Fibroblast of pulmonary artery (primary cell): ENCODE measurements at regions not wholly inside any gene's neighbourhood (a gene's known extent, or its start where the extent isn't known, plus 50 kb on each side); places are given as distances from the start of the nearest gene placed in this dataset.
A peak's percentile ranks its signal among the peaks of the same experiment; 100 is the strongest.

Source experiments
- DNase-seq: peaks from one replicate; pipeline ENCODE4 v3.0.0-alpha.2; 2010; ENCODE audit warnings: low read depth
- H3K4me3 ChIP-seq: replicated peaks from 2 replicates; pipeline ENCODE4 v1.5.1; 2011; ENCODE audit warnings: low read depth, mild to moderate bottlenecking, control low read depth, low read length, moderate library complexity
- TF ChIP-seq, protein P1 (sequence below): IDR thresholded peaks from 2 replicates; pipeline ENCODE4 v1.5.1; 2011; ENCODE audit warnings: mild to moderate bottlenecking, control low read depth, low read length, inconsistent platforms; ENCODE audit errors: missing control alignments

DNA sequence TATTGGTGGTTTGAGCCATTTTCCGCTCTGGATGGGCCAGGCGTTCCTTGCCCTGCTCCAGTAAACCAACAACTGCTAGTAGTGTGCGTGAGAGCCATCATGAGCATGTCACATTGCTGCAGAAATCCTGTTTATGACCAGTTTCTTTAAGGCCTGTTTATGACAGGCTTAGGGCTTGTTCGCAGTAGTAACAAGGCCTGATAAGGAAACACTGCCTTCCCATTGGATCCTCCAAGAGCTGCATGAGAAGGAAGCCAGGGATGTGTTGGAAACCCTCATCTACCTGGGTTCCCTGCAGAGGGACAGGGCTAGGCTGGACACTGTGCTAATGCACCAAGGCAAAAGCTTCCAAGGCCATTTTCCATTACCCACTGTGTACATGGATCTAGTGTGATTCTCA, 153.9 kb downstream of the ZNF518B start:
- DNase-seq: no peak
- TF ChIP-seq, protein P1, sequence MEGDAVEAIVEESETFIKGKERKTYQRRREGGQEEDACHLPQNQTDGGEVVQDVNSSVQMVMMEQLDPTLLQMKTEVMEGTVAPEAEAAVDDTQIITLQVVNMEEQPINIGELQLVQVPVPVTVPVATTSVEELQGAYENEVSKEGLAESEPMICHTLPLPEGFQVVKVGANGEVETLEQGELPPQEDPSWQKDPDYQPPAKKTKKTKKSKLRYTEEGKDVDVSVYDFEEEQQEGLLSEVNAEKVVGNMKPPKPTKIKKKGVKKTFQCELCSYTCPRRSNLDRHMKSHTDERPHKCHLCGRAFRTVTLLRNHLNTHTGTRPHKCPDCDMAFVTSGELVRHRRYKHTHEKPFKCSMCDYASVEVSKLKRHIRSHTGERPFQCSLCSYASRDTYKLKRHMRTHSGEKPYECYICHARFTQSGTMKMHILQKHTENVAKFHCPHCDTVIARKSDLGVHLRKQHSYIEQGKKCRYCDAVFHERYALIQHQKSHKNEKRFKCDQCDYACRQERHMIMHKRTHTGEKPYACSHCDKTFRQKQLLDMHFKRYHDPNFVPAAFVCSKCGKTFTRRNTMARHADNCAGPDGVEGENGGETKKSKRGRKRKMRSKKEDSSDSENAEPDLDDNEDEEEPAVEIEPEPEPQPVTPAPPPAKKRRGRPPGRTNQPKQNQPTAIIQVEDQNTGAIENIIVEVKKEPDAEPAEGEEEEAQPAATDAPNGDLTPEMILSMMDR: no peak
- H3K4me3 ChIP-seq: no peak overlapping the region

GRCh38 chr4:10302096-10302495, 155.1 kb downstream of the ZNF518B start:
- no peak for DNase-seq
- TF ChIP-seq, protein P1: no peak
- H3K4me3 ChIP-seq: no peak overlapping the region

DNA sequence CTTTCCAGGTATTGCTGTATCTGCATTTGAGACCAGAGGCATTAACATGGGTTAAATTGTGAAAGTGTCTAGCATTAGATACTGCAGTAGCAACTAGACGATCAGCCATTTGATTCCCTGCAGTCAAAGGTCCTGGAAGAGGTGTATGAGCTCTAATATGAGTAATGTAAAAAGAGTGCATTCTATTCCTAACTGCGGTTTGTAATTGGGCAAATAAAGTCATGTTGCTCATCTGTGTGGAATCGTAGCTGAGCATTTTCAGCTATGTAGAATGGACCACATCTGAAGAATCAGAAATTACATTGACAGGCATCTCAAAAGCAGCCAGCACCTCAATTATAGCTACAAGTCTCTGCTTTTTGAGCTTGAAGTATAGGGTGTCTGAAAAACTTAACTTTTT, 157.6 kb downstream of the ZNF518B start:
- no peak for DNase-seq
- no peak overlapping the region for H3K4me3 ChIP-seq
- TF ChIP-seq, protein P1: no peak

DNA sequence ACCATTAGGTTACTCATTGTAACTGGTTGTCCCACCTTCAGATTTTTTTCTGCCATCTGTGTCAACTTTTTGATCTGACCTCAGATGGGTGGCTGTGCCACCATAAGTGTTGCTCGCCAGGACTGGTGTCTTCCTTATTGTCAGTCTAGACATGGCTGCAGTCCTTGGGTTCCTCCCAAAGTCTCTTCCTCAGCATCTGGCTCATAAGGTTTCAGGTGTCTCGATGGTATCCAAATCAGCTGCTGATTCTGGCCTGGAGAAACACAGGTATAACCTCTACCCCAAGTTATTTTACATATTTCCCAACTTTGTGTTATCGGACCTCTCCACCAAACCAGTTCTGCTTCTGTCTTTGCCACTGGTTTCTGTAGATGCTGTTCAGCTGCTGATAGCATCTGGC, 158.5 kb downstream of the ZNF518B start:
- TF ChIP-seq, protein P1: no peak
- no peak for DNase-seq
- no peak overlapping the region for H3K4me3 ChIP-seq

- TF ChIP-seq, protein P1: no peak
- DNase-seq: peak; percentile 16
- no peak overlapping the region for H3K4me3 ChIP-seq
These were observed 160.5 kb downstream of the ZNF518B start for GRCh38 chr4:10296730-10297129.

- no peak for DNase-seq
- TF ChIP-seq, protein P1: no peak
- no peak overlapping the region for H3K4me3 ChIP-seq
These were observed 161.9 kb downstream of the ZNF518B start for GRCh38 chr4:10295301-10295700.

- TF ChIP-seq, protein P1: no peak
- DNase-seq: no peak
- no peak overlapping the region for H3K4me3 ChIP-seq
These were observed 167.7 kb downstream of the ZNF518B start for GRCh38 chr4:10289538-10289906.
